ENCODE measurements at regions not wholly inside any gene's neighbourhood (a gene's known extent, or its start where the extent isn't known, plus 50 kb on each side); places are given as distances from the start of the nearest gene placed in this dataset.
"Not testable (repeated sequence)": the region's sequence is repeated elsewhere in the genome, so short reads cannot be mapped to it uniquely, and the experiment has no call there.

DNA sequence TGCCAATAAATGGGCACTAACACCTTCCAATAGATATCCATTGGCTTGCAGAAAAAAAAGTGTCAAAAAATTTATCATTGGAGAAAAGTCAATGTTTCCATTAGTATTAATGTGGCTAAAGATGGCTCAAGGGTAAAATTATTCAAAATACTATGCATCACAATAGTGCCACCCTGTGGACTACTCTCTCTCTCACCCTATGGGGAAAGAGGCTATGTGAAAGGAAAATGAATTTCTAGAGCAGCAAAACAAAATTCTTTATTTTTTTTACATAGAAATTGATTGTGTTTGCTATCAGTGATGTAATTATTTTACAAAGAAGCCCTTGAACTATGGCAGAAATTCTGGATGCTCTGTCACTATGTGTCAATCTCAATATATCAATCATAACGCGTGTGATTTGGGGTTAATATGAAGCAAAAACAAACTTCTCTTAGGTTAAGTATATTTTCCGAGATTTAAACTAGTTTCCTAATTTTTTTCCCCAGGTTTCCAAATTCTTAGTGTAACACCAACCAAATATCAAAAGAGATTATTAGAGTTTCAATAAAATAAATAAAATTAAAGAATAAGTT, 193.9 kb downstream of the USP22 start:
- H2AFZ ChIP-seq (ENCODE audit: low read depth, low read length); H3K36me3 ChIP-seq (ENCODE audit: control insufficient read depth in 2 of 2, extremely low read depth in 1 of 2, insufficient read depth in 2 of 2, low read length in 2 of 2); H3K9ac ChIP-seq (replicated peaks; ENCODE audit: extremely low read depth, insufficient read depth, low read length); H3K9me1 ChIP-seq (replicated peaks; ENCODE audit: control insufficient read depth, extremely low read depth, insufficient read depth, low read length); BruUV-seq (replicated peaks); H3K27ac ChIP-seq (ENCODE audit: insufficient read depth, low read depth, low read length); CTCF ChIA-PET; FAIRE-seq; dilution Hi-C loops (cut with MboI; ENCODE audit: extremely low pct_ligation_motif_present, low sequenced_read_pairs); H4K20me1 ChIP-seq (replicated peaks; ENCODE audit: control insufficient read depth, extremely low read depth, insufficient read depth, low read length); DNase-seq (ENCODE audit: low read depth, low spot score); H3K9me3 ChIP-seq (replicated peaks; ENCODE audit: control insufficient read depth, insufficient read depth, low read length); POLR2A ChIA-PET; H3K4me3 ChIP-seq (replicated peaks in 1 of 3; ENCODE audit: insufficient read depth in 1 of 3, low read depth in 1 of 3, low read length in 3 of 3); H3K4me1 ChIP-seq (ENCODE audit: control insufficient read depth, extremely low read depth, insufficient read depth, low read length); H3K79me2 ChIP-seq (ENCODE audit: control insufficient read depth, insufficient read depth, low read length); H3K4me2 ChIP-seq (ENCODE audit: insufficient read depth, low read length): not testable (repeated sequence)
- peaks cover 22 to 34% of the 10 kb centered on the region in 2 experiments for H3K27me3 ChIP-seq (ENCODE audit: control insufficient read depth in 2 of 2, insufficient read depth in 2 of 2, low read length in 2 of 2)
- intact Hi-C loops (cut with micrococcal nuclease): loop anchor here (1.0 to 5.0 kb wide), 2 partner anchors 48 to 622 kb away; no protein-coding TSS in a partner anchor

- peaks cover 19 to 30% of the 10 kb centered on the region in 2 experiments for H3K27me3 ChIP-seq (ENCODE audit: control insufficient read depth in 2 of 2, insufficient read depth in 2 of 2, low read length in 2 of 2)
- H3K9ac ChIP-seq (replicated peaks; ENCODE audit: extremely low read depth, insufficient read depth, low read length); FAIRE-seq; H3K27ac ChIP-seq (ENCODE audit: insufficient read depth, low read depth, low read length); H3K4me1 ChIP-seq (ENCODE audit: control insufficient read depth, extremely low read depth, insufficient read depth, low read length); H4K20me1 ChIP-seq (replicated peaks; ENCODE audit: control insufficient read depth, extremely low read depth, insufficient read depth, low read length); POLR2A ChIA-PET; BruUV-seq (replicated peaks); H3K79me2 ChIP-seq (ENCODE audit: control insufficient read depth, insufficient read depth, low read length); H2AFZ ChIP-seq (ENCODE audit: low read depth, low read length); dilution Hi-C loops (cut with MboI; ENCODE audit: extremely low pct_ligation_motif_present, low sequenced_read_pairs); H3K4me3 ChIP-seq (replicated peaks in 1 of 3; ENCODE audit: insufficient read depth in 1 of 3, low read depth in 1 of 3, low read length in 3 of 3); intact Hi-C loops (cut with micrococcal nuclease); H3K9me3 ChIP-seq (replicated peaks; ENCODE audit: control insufficient read depth, insufficient read depth, low read length); H3K36me3 ChIP-seq (ENCODE audit: control insufficient read depth in 2 of 2, extremely low read depth in 1 of 2, insufficient read depth in 2 of 2, low read length in 2 of 2); DNase-seq (ENCODE audit: low read depth, low spot score); H3K9me1 ChIP-seq (replicated peaks; ENCODE audit: control insufficient read depth, extremely low read depth, insufficient read depth, low read length); H3K4me2 ChIP-seq (ENCODE audit: insufficient read depth, low read length): not testable (repeated sequence)
- CTCF ChIA-PET: interaction anchor here (2.5 kb wide), 1 partner anchor 50 kb away, joined by 9 read pairs; no protein-coding TSS in a partner anchor
Observed at GRCh38 chr17:20851591-20852238, 191.1 kb downstream of the USP22 start.

Data from endothelial cell of umbilical vein (primary cell).